ENCODE measurements at regions not wholly inside any gene's neighbourhood (a gene's known extent, or its start where the extent isn't known, plus 50 kb on each side); places are given as distances from the start of the nearest gene placed in this dataset.
"Not testable (repeated sequence)": the region's sequence is repeated elsewhere in the genome, so short reads cannot be mapped to it uniquely, and the experiment has no call there.

DNA sequence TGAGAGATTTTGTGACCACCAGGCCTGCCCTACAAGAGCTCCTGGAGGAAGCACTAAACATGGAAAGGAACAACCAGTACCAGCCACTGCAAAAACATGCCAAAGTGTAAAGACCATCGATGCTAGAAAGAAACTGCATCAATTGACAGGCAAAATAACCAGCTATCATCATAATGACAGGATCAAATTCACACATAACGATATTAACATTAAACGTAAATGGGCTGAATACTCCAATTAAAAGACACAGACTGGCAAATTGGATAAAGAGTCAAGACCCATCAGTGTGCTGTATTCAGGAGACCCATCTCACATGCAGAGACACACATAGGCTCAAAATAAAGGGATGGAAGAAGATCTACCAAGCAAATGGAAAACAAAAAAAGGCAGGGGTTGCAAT lies 182.4 kb downstream of the PRELID2 start:
- not testable (repeated sequence) for DNase-seq

DNA sequence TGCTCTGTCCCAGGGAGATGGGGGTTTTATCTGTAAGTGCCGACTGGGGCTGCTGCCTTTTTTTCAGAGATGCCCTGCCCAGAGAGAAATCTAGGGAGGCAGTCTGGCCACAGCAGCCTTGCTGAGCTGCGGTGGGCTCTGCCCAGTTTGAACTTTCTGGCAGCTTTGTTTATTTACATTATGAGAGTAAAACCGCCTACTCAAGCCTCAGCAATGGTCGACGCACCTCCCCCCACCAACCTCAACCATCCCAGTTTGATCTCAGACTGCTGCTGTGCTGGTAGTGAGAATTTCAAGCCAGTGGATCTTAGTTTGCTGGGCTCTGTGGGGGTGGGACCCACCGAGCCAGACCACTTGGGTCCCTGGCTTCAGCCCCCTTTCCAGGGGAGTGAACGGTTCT lies 188.0 kb downstream of the PRELID2 start:
- DNase-seq, result not testable (repeated sequence)

DNA sequence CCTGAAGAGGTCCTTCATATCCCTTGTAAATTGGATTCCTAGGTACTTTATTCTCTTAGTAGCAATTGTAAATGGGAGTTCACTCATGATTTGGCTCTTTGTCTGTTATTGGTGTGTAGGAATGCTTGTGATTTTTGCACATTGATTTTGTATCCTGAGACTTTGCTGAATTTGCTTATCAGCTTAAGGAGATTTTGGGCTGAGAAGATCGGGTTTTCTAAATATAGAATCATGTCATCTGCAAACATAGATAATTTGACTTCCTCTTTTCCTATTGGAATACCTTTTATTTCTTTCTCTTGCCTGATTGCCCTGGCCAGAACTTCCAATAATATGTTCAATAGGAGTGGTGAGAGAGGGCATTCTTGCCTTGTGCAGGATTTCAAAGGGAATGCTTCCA lies 191.9 kb downstream of the PRELID2 start:
- DNase-seq, result not testable (repeated sequence)

DNA sequence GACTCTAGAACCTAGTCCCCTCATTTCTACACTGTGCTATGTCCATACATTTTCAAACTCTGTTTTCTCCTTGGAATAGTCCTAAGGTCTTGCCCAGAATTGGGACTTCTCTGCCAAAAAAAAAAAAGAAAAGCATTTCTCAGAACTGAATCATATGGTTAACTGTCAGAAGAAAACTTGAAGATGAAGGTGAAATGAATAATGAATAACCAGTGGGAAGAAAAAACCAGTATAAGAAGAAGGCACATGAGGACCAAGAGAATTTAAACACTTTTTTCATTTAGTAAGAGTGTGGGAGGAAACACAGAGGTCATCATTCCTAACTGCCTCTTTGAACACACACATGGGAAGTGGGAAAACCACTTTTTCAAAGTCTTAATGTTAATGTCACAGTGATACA lies 197.7 kb downstream of the PRELID2 start:
- peak; percentile 76 for DNase-seq

DNA sequence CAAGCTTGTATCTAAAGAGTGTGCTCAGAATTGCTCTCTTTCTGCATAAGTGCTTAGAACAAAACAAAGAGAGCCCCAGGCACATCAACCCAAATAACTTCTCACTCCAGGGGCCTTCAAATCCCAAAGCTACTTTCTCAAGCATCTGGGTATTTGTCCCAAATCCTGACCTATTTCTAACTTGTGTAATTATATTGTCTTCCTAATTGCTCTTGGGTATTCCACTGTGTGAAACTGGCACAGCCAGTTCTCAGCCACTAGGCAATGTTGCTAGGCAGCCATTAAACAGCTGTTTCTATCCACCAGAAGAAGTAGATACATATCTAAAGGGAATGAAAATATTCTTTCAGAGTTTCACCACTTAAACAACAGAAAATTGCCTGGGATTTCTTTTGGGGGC lies 198.8 kb downstream of the PRELID2 start:
- DNase-seq, result no peak

DNA sequence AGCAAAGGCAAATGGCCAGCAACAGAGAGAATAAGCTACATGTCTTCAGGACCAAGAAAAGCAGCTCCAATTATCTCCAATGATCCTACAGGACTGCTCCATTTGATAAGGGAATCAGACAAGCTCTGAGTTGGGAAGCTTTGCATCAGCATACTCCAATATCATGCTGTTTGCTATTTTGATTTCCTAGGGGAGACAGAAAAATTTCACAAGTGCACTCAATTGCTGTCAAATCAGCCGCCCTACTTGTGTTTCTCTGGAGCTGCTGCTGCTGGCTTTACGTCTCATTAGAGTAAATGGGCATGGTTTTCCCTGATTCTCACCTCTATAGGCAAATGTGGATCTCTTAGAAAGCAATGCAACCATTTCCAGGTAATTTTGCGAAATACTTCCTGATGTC lies 201.7 kb downstream of the PRELID2 start:
- no peak for DNase-seq

DNA sequence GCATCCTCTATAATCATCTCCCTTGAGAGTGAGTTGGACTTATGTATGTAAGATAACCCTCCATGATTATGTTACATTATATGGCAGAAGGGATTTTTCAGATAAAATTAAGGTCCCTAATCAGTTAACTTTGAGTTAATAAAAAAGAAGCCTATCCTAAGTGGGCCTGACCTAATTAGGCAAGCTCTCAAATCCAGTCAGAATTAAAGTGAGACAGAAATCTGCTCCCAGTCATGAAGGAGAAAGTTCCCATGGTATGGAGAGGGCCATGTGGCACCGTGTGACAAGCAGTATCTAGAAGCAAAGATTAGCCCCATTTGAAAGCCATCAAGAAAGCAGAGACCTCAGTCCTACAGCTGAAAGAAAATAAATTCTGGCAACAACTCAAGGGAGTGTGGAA lies 202.4 kb downstream of the PRELID2 start:
- no peak for DNase-seq

DNA sequence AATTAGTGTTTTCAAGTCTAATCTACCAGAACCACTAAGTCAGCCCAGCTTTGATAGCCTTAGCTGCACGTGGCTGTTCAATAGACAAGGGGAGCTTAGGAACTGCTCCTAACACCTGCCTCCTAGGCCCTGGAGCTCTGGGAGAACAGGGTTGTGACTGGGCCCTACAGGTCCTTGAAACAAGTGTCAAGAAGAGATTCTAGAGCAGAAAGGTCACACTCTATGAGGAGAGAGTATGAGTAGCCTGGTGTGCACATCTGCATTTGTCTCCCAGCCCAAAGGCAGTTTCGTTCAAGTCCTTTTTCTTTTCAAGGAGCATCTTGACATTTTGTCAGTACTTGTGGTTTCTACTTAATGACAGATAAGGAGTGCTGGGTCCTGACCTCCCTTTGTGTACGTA lies 206.1 kb downstream of the PRELID2 start:
- DNase-seq, result no peak

DNA sequence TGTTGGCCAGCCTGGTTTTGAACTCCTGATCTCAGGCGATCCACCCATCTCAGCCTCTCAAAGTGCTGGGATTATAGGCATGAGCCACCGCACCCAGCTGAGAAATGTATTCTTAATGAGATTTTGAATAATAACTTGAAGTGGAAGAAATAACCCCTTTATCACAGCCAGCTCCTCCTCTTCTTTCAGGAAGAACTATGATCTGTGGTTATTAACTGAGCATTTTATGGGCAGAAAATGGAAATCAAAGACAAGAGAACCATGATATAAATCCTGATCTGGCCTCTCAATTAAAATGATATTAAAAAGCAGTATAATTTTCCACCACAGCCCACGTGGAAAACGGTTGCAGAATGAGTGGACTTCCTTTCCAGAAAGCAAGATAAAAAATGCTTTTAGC lies 206.6 kb downstream of the PRELID2 start:
- no peak for DNase-seq

DNA sequence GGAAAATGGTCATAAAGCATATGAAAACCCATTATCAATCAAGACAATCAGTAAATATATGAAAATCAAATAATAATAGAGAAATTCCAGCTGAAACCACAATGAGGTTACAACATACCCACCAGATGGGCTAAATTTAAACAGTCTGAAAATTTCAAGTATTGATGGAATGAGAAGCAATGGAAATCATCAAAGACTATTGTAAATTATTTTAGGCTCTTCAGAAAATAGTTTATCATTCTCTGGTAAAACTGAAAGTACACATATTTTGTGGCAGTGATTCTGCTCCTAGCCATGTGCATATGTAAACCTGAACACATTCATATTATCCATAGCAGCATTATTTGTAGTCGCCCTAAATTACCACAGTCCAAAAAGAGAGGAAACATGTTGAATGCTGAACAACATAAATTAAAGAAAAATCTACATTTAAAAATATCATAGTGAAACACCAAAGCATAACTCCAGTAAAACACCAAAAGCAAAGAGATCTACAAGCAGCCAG lies 215.3 kb downstream of the PRELID2 start:
- DNase-seq, result no peak

DNA sequence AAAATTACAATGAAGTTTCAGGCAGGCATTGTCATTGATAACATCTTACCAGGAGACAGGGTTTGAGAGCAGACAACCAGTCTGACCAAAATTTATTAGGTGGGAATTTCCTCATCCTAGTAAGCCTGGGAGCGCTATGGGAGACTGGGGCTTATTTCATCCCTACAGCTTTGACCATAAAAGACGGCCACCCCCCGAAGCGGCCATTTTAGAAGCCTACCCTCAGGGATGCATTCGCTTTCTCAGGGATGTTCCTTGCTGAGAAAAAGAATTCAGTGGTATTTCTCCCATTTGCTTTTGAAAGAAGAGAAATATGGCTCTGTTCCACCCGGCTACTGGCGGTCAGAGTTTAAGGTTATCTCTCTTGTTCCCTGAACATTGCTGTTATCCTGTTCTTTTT lies 218.4 kb downstream of the PRELID2 start:
- DNase-seq, result not testable (repeated sequence)

DNA sequence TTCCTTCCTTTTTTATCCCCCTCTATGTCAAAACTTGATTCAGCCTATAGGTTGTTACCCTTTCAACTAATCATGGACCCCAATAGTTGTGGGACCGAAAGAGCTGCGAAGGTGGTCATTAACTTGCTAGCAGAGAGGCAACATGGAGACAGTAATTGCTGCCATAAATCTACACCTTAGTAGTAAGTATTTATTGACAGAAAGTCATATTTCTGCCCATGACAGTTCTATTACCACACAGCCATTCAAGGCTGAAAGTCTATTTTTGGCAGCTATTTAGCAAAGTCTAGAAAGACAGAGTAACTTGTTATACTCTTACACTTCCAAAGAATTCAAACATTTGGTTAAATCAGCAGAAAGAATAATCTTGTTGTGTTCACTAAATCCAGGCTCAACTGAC lies 236.2 kb downstream of the PRELID2 start:
- no peak for DNase-seq

DNA sequence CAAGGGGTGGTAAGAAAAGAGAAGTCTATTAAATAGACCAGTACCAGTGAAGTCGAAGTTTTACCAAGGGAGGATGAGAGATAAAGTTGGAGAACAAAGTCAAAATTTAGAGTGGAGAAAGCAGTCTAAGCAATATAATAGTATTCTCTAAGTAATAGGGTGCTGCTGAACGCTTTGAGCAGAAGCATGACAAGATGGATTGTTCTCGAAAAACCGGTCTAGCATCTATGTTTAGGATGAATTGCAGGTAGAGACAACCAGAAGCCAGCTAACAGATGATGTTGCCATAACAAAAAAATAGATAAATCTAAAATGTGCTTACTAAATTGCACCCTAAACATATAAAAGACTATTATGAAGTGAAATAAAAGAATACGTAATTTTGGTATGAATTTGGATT lies 237.0 kb downstream of the PRELID2 start:
- DNase-seq, result no peak

DNA sequence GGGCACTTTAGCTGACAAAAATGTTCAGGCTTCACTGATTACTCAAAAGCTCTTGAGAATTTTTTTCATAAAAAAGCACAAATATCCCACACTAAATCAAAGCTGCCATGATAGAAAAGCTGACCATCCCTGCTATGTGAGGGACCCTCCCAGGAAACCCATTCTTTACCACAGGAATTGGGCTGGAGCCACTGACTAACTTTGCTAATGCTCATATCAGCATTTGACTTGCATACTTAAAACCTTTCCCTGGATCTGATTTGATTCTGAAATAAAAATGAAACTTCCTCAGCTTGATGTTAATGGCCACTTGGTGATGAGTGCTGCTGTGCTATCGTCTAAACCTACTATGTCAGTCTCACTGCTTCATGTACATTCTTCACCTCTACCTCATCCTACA lies 243.6 kb downstream of the PRELID2 start:
- no peak for DNase-seq

DNA sequence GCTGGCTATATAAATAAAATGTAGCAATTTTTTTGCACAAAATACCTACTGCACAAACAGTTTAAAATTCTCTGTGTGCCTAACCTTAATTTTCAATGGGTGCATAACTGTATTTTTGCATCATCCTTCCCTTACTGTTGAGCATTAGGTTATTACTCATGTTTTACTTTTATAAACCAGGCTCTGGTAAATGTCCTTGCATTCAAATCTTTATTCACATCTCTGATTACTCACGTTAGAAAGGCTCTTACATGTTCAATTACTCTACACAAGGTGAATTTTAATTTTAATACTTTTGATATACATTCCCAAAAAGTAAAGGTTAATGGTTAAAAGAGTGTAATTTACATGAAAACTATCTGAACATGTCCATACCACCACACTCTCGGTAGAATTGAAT lies 246.1 kb downstream of the PRELID2 start:
- DNase-seq, result no peak

DNA sequence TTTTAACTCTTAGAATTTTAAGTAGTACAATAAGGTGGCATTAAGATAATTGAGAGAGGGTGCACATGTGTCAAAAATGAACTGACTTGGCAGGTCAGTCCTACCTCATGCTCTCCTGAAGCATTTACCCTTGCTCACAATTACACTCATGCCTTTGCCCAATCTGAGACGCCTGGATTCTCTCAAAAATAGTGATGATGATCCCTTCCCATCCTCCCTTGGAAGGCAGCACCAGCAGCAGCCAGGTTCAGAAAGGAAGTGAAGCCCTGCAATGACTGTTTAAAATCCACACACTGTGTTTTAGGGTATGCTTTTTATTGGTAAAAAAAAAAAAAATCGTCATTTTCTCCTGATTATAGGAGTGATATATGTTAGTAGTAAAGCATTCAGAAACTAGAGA lies 246.6 kb downstream of the PRELID2 start:
- no peak for DNase-seq

DNA sequence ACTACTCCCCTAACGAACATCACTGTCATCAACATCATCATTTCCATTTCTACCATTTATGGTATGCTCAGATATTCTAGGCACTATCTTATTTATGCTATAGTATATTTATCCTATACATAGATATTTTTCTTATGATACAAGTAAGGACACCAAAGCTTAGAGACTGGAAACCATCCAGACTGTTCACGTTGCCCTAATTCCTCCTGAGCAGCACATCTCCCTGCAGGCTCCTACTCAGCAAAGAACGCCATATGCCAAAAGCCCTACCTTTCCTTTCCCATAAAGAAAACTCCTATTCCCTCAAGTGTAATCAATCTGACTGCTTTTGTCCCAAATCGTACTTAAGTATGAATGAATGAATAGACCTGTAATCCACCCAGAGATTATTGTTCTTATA lies 247.0 kb downstream of the PRELID2 start:
- DNase-seq, result no peak

DNA sequence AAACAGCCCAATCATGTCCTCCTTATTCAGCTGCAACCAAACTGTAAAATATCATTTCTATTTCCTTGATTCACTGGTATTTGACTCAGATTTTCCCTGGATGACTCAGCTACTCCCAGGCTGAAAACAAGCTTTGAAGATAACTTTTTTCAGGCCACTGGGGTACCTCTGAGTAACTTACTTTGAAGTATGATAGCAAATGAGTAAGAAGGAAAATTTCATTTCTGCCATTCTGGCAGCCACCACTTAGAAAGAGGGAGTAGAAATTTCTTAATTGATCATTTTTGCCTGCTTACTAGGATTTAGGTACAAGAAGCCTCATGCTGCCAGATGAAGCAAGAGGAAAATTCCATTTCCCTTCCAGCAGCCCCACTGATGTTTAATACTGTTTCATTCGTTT lies 247.4 kb downstream of the PRELID2 start:
- DNase-seq, result peak; percentile 82

DNA sequence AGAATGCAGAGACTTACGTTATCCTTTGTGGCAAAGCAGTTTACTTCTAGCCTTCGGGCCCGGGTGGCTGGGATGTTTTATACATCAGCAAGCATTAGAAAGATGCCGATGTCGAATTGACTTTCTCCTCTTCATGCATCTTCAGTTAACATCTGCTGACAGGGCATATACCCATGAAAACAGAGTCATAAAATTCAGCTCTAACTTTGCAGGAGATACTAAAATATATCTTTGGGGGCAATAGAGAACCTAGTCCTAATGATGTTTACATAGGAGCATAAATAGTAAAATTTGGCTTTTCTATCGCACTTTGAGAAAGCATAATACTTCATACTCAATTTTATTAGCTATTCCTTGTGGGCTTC lies 247.9 kb downstream of the PRELID2 start:
- DNase-seq, result no peak

DNA sequence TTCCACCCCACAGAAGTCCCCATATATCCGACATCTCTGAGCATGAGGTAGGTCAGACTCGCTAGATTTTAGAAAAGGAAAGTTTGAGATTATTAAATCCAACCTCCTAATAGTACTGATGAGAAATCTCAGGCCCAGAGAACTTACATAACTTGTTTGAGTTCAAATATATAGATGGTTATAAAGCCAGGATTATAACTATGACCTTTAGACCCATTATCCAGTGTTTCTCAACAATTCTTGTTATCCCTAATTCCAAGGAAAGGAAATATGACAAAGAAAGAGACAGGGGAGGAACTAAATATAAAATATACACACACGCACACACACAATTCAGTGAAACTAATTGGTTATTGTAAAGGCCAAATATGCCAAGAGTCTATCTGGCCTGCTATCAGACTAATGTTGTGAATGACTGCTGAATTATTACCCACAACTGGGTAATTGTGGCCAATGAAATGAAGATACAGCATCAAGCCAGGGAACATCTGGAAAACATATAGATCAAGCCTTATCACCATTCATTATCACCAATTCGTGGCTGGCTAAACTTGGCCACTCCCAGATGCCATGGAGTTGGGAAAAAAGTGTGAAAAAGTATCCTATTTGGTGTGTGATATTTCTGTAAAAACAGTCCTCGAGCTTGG lies 248.4 kb downstream of the PRELID2 start:
- DNase-seq, result no peak

DNA sequence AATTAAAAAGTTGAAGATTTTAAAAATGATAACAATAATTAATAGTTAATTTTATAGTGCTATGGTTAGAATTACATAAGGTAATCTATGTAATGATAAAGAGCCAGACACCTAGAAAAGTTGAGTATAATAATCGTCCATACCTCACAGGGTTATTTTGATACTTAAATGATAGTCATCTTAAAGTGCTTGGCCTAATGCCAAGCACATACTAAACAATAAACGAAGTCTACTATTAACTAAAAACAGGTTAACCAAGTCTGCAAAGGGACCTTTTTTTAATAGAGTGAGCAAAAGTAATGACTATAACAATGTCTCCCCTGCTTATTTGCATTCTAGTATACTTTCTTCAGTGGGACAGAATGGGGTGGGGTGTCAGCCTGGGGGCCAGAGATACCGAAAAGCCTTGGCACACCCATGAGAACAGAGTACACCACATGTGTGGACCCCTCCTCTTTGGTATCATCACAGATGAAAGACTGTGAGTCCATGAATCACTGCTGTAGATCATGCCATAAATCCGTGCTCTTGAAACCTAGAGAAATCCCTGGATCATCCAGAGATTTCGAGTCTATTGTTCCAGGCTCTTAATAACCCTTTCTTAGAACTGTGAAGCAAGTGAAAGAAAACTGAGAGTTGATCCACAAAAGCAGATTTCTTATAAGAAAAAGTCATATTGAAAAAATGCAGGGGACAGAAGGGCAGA lies 249.5 kb downstream of the PRELID2 start:
- DNase-seq, result no peak

DNA sequence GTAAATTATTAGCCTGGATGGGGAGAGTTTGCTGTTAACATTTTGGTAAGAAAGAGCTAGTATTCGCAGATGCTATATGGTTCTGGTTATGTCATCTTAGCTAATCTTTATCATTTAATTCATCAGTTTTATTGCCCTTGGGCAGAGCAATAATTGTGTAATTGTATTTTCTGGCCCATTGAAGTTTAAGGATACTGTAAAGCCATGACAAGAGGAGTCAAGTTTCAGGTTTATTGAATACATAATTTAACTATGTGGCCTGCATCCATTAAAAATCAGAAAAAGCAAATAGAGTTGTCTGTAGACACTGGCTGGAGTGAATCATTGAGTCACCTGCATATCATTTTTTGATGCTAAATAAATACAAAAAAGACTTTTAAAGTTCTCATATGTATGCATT lies 255.8 kb downstream of the PRELID2 start:
- no peak for DNase-seq

DNA sequence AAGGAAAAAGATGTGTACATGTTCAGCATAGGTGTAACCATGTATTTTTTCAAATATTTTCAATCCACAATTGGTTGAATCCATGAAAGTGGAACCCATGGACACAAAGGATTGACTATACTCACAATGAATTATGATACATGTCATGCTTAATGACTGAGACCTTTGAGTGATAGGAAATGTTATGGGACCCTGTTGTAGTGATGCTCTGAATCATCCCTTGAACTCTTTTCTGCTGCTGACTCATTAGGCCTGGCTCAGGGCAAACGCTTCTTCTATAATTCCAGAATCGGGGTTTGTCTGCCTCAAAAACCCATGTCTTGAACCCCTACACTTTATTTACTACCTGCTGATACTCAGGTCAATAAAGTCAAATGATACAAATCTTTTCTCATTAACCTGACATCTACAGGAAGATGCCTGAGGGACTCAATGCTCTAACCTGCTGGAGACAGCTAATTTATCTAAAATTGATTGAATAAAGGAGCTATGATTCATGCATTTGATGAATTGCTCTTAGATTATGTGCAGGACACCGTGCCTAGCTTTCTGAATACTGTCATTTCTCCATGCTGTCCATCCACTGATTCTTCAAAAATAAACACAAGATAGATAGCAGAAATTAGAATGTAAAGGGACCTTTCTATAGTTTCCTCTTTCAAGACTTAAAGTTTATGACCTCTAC lies 260.1 kb downstream of the PRELID2 start:
- no peak for DNase-seq

DNA sequence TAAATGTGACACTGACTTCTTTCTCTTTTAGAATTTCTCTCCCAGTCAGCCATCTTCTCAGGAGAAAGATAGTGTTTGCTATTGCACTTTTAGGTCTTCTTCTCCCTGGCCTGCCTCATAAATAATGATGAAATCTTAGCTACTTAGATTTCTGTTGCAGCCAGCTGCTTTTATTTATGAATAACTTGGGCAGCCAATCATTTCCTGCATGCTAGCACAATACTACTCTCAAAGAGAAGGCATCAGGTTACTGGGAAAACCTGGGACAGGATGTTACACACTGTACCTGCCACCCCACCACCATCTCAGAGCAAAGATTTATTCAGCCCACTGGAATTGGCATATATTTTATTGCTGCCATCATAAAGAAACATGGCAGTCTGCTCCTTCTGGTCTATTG lies 266.6 kb downstream of the PRELID2 start:
- no peak for DNase-seq
